Fibroblast of villous mesenchyme (primary cell): ENCODE measurements at regions not wholly inside any gene's neighbourhood (a gene's known extent, or its start where the extent isn't known, plus 50 kb on each side); places are given as distances from the start of the nearest gene placed in this dataset.
A peak's percentile ranks its signal among the peaks of the same experiment; 100 is the strongest.

Experiments
- DNase-seq: peaks from one replicate; pipeline ENCODE4 v3.0.0-alpha.2; 2010; ENCODE audit warnings: low read depth
- H3K4me3 ChIP-seq: 2 replicates; pipeline ENCODE4 v1.5.1; 2011; ENCODE audit warnings: low read depth, mild to moderate bottlenecking, low read length
- TF ChIP-seq, protein P1 (sequence below): IDR thresholded peaks from 2 replicates; pipeline ENCODE4 v1.5.1; 2012; ENCODE audit warnings: low read depth, mild to moderate bottlenecking, low read length; ENCODE audit not compliant: insufficient read depth

DNA sequence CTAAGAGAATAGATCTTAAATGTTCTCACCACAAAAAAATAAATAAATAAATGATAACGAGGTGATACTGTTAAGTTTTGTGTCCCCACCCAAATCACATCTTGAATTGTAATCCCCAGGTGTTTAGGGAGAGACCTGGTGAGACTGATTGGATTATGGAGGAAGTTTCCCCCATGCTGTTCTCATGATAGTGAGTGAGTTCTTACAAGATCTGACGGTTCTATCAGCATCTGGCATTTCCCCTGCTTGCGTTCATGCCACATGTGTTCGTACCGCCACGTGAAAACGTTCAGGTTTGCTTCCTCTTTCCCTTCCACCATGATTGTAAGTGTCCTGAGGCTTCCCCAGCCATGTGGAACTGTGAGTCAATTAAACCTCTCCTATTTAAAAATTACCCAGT lies 1514.8 kb upstream of the TENM4 start:
- no peak for DNase-seq
- no peak overlapping the region for H3K4me3 ChIP-seq
- TF ChIP-seq, protein P1, sequence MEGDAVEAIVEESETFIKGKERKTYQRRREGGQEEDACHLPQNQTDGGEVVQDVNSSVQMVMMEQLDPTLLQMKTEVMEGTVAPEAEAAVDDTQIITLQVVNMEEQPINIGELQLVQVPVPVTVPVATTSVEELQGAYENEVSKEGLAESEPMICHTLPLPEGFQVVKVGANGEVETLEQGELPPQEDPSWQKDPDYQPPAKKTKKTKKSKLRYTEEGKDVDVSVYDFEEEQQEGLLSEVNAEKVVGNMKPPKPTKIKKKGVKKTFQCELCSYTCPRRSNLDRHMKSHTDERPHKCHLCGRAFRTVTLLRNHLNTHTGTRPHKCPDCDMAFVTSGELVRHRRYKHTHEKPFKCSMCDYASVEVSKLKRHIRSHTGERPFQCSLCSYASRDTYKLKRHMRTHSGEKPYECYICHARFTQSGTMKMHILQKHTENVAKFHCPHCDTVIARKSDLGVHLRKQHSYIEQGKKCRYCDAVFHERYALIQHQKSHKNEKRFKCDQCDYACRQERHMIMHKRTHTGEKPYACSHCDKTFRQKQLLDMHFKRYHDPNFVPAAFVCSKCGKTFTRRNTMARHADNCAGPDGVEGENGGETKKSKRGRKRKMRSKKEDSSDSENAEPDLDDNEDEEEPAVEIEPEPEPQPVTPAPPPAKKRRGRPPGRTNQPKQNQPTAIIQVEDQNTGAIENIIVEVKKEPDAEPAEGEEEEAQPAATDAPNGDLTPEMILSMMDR, result no peak

DNA sequence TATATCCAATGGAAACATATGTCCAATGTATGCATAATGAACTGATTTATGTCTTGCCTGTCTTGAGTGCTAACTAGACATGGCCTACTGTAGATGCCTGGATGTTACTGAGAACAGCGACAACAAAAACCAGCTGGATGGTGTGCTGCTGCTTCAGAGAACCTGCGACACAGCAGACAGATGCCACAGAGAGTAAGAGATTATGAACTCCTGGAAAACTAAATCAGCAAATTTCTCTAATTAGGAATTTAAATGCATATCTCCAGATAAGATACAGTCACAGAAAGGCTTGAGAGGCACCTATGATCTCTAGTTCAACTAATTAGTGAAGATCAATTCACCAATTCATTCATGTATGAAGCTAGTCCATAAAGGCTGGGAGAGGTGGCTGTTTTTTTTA lies 1508.0 kb upstream of the TENM4 start:
- DNase-seq, result no peak
- H3K4me3 ChIP-seq, result no peak overlapping the region
- TF ChIP-seq, protein P1, result no peak

DNA sequence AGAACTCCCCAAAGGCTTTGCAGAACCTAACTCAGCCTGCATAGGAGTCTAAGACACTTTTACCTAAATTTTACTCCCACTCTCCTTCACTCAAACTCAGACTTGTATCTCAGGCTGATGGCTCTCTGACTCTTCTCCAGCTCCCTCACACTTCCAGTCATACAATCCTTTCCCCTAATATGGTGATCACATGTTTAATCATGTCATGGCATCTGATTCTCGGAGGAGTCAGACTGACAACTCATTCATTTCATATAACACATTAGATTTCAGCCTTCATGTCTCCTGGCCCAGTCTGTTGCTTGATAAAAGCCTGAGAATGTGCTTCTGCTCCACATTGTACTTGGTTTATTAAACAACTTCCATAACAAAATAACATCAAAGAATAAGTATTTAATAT lies 1503.9 kb upstream of the TENM4 start:
- TF ChIP-seq, protein P1, result no peak
- no peak for DNase-seq

DNA sequence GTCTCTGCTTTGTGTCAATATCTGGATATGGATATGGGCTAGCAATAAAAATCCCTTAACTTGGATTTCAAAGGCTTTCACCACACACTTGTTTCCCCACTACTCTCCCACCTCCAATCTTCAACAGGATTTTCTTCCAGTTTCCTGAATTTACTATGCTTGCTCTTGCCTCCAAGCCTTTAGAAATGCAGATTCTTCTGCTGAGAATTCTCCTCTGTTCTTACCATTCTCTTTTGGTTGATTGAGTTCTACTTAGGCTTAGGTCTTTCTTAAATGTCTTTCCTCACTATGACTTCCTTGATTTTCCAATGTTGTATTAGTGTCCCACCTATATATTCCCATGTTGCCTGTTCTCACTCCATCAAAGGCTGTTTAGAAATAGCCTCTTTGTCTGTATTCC lies 1502.4 kb upstream of the TENM4 start:
- TF ChIP-seq, protein P1, result no peak
- no peak for DNase-seq
- H3K4me3 ChIP-seq, result no peak overlapping the region

More for the DNA sequence above, 1503.9 kb upstream of the TENM4 start:
- no peak overlapping the region for H3K4me3 ChIP-seq

DNA sequence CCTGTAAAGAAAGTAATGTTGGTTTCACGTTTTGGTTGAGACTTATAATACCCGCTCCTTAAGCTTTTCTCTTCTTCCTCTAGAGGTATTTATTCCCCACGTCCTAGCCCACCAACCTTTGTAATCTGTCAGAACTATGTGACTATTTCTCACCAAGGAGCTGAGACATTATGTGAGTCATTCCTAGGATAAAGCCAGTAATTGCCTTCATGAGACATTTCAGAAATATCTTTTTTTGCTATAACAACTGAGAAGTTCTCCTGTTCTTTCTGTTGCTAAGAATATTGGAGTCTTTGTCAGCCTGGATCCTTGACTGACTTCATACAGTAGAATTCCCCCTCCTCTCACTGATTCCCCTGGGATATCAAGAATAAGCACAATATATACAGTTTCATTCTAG lies 1497.0 kb upstream of the TENM4 start:
- no peak for DNase-seq
- H3K4me3 ChIP-seq, result no peak overlapping the region
- TF ChIP-seq, protein P1, result no peak

DNA sequence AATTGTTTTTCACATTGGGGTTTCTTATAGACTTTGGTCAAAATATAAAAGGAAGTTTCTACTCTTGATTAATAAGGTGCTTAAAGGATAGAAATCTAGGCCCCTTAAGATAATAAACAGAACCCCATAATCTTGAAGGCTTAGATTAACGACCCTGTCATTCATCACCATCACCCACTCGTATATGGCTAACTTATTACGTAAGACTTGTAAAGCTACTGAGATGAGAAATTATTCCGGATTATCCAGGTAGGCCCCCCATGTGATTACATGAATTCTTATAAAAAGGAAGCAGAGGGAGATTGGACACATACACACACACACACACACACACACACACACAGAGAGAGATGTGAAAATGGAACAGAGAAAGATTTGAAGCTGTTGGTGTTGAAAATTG lies 1489.2 kb upstream of the TENM4 start:
- no peak for DNase-seq
- TF ChIP-seq, protein P1, result no peak

DNA sequence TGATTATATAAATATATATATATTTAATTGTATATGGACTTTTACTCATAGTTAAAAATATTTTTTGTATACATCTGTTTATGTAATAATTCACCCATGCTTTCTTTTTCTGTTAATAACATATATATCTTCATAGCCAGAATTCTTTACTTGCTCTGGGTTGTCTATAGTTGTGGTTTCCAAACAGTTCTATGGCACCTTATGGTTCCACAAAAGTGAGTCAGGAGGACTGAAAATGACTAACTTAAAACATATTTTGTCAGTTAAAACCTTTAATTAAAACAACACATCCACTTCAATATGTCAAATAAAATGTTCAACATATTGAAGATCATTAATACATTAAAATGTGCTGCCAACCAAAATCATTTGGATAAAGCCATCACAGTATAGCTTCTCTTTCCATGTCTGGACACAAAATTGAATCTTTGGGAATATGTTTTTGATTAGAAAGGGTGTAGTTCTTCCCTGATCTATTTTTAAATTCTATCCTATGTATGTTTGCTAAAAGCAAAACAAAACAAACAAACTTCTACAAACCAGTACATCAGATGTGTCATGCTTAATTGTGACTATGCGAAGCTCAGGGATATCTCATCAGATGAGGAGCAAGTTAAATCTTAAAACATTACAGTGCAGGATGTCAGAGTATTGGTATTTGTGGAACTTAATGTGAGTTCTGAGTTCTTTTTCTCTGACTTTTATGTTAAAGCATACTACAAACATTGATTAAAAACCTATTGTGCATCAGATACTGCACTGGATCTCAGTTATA lies 1488.4 kb upstream of the TENM4 start:
- TF ChIP-seq, protein P1, result no peak
- peak; percentile 5 for DNase-seq
- H3K4me3 ChIP-seq, result no peak overlapping the region

More for the DNA sequence above, 1489.2 kb upstream of the TENM4 start:
- no peak overlapping the region for H3K4me3 ChIP-seq
